GM19238 (cell line): ENCODE measurements at regions not wholly inside any gene's neighbourhood (a gene's known extent, or its start where the extent isn't known, plus 50 kb on each side); places are given as distances from the start of the nearest gene placed in this dataset.

Experiments
- DNase-seq: peaks from one replicate; pipeline ENCODE4 v3.0.0; 2011; ENCODE audit warnings: low spot score; ENCODE audit not compliant: insufficient read length

DNA sequence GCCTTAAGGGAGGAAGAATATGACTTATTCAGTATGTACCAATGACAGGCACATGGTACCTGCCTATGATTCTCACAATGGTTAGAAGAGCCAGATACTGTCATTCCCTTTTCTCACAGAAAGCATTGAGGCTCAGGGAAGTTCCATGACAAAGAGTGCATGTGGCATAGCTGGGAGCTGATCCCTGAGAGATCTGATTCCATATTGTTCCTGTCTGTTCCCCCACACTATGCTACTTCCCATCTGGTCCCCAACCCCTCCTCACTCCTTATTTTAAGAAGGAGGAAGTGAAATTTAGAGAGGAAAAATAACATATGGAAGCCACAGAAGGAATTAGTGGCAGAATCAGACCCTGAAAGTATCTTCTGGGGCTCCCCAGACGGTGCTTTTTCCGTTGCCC, 500.0 kb downstream of the PLPP3 start:
- no peak for DNase-seq

- no peak for DNase-seq
Measured at GRCh38 chr1:56077206-56077605, 502.2 kb downstream of the PLPP3 start.

DNA sequence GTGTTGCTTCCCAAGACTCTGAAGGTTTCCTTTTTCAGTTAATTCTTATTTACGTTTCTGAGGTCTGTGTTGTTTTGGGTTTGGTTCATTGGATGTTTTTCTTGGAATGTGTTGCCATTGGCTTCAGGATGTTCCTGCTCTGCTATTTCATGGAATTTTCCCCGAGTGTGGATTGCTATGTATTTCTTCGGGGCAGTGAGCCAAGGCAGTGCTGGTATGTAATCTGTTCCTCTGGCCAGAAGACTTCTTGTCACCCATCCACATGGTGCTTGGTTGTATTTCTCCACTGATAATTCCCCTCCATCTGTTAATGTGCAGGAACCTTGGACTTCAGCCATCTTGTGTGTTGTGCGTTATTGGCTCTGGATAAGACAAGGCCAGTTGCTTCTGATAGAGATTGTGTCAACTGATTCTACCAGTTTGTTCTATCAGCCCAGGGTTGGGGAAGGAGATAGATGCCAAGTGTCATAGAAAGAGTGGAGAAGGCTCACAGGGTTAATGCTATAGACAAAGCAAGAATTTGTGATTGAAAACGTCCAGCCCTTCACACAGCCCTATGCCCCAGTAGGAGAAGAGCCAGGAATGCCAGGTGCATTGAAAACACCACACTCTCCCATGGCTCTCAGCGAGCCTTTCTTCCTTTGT, 505.2 kb downstream of the PLPP3 start:
- no peak for DNase-seq

- no peak for DNase-seq
Measured at GRCh38 chr1:56073614-56074006, 505.8 kb downstream of the PLPP3 start.

GRCh38 chr1:56073206-56073605, 506.2 kb downstream of the PLPP3 start:
- DNase-seq, result no peak

- no peak for DNase-seq
Measured at GRCh38 chr1:56072310-56072709, 507.1 kb downstream of the PLPP3 start.

- DNase-seq, result no peak
Measured at GRCh38 chr1:56071351-56071750, 508.0 kb downstream of the PLPP3 start.

GRCh38 chr1:56070601-56071000, 508.8 kb downstream of the PLPP3 start:
- DNase-seq, result no peak

DNA sequence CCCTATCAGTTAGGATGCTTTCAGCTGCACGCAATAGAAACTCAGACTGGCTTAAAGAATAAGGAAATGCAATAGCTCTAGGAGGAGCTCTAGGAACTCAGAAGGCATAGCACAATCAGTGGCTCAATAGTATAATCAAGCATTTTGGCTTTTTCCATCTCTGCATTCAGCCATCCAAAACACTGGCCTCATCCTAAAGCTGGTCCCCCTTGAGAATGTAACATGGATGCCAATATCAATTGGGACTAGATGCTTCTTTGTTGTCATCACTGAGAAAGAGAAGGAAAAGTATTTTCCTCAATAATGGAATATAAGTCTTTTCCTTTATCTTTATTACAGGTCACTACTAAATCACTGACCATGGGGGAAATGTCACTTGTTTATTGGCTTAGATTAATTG, 509.5 kb downstream of the PLPP3 start:
- no peak for DNase-seq

GRCh38 chr1:56068908-56069307, 510.5 kb downstream of the PLPP3 start:
- DNase-seq, result no peak

DNA sequence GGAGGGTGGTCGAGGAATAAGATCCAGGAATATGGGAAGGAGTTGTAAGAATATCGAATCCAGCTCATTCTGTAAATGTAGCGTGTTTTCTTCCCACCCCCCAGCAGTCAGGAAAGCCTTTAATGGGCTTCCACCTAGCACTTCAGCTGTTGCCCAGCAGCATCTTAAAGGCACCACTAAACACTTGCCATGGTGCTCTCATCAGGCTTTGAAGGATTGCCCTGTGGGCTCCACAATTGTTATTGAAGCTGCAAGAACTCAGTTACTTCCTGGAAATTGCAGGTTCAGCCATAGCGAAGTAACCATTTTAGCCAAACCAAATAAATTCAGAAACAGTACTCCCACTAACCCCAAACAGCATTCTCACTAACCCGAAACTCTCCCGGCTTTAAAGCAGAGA, 511.2 kb downstream of the PLPP3 start:
- no peak for DNase-seq

DNA sequence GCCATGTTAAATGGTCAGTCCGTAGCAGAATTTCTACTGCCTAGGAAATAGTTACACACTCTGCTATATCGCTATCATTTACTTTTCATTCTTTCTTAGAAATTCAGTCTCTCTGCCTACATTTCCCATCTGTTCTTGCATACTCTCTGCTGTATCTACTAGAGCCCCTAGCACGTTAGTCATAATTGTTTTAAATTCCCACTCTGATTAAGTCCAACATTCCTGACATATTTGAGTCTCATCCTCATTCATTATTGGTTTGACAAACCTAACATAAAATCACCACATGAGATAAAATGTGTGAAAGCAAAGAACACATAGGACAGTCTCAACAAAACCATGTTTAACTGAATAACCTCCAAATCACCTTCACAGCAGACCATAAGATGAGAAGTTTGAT, 513.6 kb downstream of the PLPP3 start:
- DNase-seq, result no peak

- no peak for DNase-seq
Measured at GRCh38 chr1:56064705-56065104, 514.7 kb downstream of the PLPP3 start.

DNA sequence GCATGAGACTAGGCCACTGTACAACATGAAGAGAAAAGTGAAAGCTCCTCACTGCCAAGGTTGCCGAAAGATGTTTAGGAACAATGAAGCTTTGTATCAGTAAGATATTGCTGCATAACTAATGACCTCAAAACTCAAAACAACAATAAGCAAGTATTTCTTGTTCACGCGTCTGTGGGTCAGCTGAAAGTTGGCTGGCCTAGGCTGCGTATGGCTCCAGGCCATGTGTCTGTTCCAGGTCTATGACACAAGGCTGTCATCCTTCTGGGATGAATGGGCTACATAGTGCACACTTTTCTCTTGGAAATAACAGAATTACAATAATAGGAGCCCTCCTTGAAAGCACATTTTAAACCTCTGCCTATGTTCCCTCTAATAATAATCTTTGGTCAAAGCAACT, 515.9 kb downstream of the PLPP3 start:
- DNase-seq, result no peak

GRCh38 chr1:56062625-56063024, 516.7 kb downstream of the PLPP3 start:
- no peak for DNase-seq

- DNase-seq, result no peak
Measured at GRCh38 chr1:56061824-56062223, 517.5 kb downstream of the PLPP3 start.

DNA sequence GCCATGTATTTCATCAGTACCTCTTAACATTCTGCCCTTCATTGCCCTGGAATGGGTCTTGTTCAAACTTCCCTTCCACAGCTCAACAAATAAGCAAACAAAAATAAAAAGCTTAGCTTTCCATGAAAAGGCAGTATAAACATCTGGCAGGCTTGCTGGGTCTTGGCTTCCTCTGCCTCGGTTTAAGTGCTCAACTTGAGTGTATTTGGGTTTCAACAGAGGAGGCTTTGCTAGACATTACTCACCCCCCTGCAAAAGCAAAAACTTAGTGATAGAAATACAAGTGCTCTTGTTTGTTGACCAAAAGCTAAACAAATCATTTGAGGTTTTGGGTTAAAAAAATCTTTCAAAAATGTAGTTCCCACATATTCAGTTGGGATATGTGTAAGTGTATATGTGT, 518.5 kb downstream of the PLPP3 start:
- DNase-seq, result no peak

GRCh38 chr1:56057466-56058405, 521.6 kb downstream of the PLPP3 start:
- no peak for DNase-seq

GRCh38 chr1:56056438-56057287, 522.7 kb downstream of the PLPP3 start:
- no peak for DNase-seq

GRCh38 chr1:56054959-56055358, 524.4 kb downstream of the PLPP3 start:
- DNase-seq, result no peak

DNA sequence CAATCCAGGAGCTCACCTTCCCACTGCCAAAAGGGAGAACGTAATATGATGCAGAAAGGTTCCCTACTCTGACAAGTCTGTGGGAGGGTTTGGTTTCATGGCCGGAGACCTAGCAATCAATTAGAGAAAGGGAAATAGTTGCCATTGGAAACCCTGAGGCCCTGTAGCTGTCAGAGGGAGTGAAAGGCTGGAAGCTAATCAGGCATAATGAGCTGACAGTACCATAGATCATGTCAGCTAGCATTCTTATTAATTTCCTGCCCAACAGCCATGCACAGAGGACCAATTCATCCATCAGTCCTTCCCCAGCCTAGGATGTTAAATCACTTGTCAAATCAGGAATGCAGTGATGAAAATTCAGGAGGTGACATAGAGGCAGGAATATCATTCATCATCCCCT, 527.3 kb downstream of the PLPP3 start:
- no peak for DNase-seq

- DNase-seq, result no peak
Measured at GRCh38 chr1:56050911-56051310, 528.5 kb downstream of the PLPP3 start.
